Neural progenitor cell (in vitro differentiated cells): ENCODE measurements at regions not wholly inside any gene's neighbourhood (a gene's known extent, or its start where the extent isn't known, plus 50 kb on each side); places are given as distances from the start of the nearest gene placed in this dataset.

ENCODE experiments used
- DNase-seq: peaks from one replicate; pipeline ENCODE4 v3.0.0-alpha.2; 2016; ENCODE audit warnings: low spot score
- H2AFZ ChIP-seq: fragments of 200-600 bp; sonication (generic); replicated peaks from 2 replicates; pipeline ENCODE4 v1.6.1; 2016; ENCODE audit warnings: antibody characterized with exemption
- H3F3A ChIP-seq: fragments of 200-600 bp; sonication (generic); 2 replicates; pipeline ENCODE4 v1.6.1; 2016; ENCODE audit warnings: antibody characterized with exemption, low read depth
- H3K27ac ChIP-seq: fragments of 200-600 bp; sonication (generic); 2 replicates; pipeline ENCODE4 v1.5.1; 2016; ENCODE audit warnings: mild to moderate bottlenecking
- H3K27me3 ChIP-seq: fragments of 200-600 bp; sonication (generic); 2 replicates; pipeline ENCODE4 v1.6.1; 2016; ENCODE audit warnings: mild to moderate bottlenecking, moderate library complexity
- H3K36me3 ChIP-seq: fragments of 200-600 bp; sonication (generic); 2 replicates; pipeline ENCODE4 v1.5.1; 2016
- H3K4me1 ChIP-seq: fragments of 200-600 bp; sonication (generic); 2 replicates; pipeline ENCODE4 v1.6.1; 2016; ENCODE audit warnings: mixed run types
- H3K4me2 ChIP-seq: fragments of 200-600 bp; sonication (generic); 2 replicates; pipeline ENCODE4 v1.6.1; 2016
- H3K4me3 ChIP-seq: fragments of 200-600 bp; sonication (generic); 2 replicates; pipeline ENCODE4 v1.5.1; 2016
- H3K79me2 ChIP-seq: fragments of 200-600 bp; sonication (generic); 2 replicates; pipeline ENCODE4 v1.6.1; 2016; ENCODE audit warnings: low read depth
- H3K9ac ChIP-seq: fragments of 200-600 bp; sonication (generic); 2 replicates; pipeline ENCODE4 v1.6.1; 2016
- H3K9me3 ChIP-seq: fragments of 200-600 bp; sonication (generic); 2 replicates; pipeline ENCODE4 v1.5.1; 2016; ENCODE audit warnings: low read depth
- H4K20me1 ChIP-seq: fragments of 200-600 bp; sonication (generic); 2 replicates; pipeline ENCODE4 v1.6.1; 2016; ENCODE audit warnings: low read depth
- H3K27ac Mint-ChIP-seq: 3 replicates; pipeline ENCODE4 v1.8.0; 2021; ENCODE audit warnings: mixed read lengths
- H3K27me3 Mint-ChIP-seq: 2 replicates; pipeline ENCODE4 v1.8.0; 2022; ENCODE audit warnings: low read depth, mild to moderate bottlenecking, inconsistent platforms, moderate library complexity, mixed read lengths; ENCODE audit not compliant: insufficient read depth
- H3K36me3 Mint-ChIP-seq: 3 replicates; pipeline ENCODE4 v1.8.0; 2021; ENCODE audit warnings: mixed read lengths
- H3K4me1 Mint-ChIP-seq: 3 replicates; pipeline ENCODE4 v1.8.0; 2021; ENCODE audit warnings: mixed read lengths
- H3K4me3 Mint-ChIP-seq: 3 replicates; pipeline ENCODE4 v1.8.0; 2021; ENCODE audit warnings: mild to moderate bottlenecking, moderate library complexity, mixed read lengths
- H3K9me3 Mint-ChIP-seq: 3 replicates; pipeline ENCODE4 v1.8.0; 2020; ENCODE audit warnings: mixed read lengths
- EZH2 ChIP-seq: fragments of 200-600 bp; sonication (generic); IDR thresholded peaks from 2 replicates; pipeline ENCODE4 v1.6.1; 2017; ENCODE audit warnings: antibody characterized with exemption, mild to moderate bottlenecking, moderate library complexity
- EZH2phosphoT487 ChIP-seq: fragments of 200-600 bp; sonication (generic); IDR thresholded peaks from 2 replicates; pipeline ENCODE4 v1.6.1; 2017; ENCODE audit warnings: antibody characterized with exemption
- TF ChIP-seq, protein P1 (sequence below): fragments of 200-600 bp; sonication (generic); IDR thresholded peaks from 2 replicates; pipeline ENCODE4 v1.5.1; 2017; ENCODE audit warnings: antibody characterized with exemption, mild to moderate bottlenecking

DNA sequence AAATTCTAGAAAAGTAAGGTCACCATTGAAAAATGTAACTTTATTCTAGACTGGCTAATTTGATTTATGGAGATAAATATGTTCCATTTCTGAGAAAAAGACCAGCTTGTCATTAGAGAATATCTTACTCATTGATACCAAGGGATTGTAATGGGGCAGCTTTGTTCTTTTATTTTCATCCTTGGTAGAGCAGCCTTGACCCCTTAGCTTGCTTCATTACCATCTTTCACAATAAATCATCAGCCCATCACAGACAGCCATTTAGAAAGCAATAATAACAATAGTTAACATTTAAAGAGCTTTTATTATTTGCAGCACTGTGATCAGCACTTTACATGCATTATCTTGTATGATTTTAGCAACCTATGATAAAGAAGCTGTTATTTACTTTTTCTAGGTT, 253.6 kb downstream of the C3orf38 start:
- Mint-ChIP-seq H3K27ac (no peak overlapping the region), H3K9me3 (no peaks in the 10 kb centered on the region), H3K27me3 (no peaks in the 10 kb centered on the region), H3K4me1 (peaks cover 16% of the 10 kb centered on the region), H3K4me3 (no peak overlapping the region), H3K36me3 (no peaks in the 10 kb centered on the region)
- Histone ChIP-seq H3F3A (peaks cover 7% of the 10 kb centered on the region), H4K20me1 (no peaks in the 10 kb centered on the region), H3K4me1 (peaks cover 12% of the 10 kb centered on the region), H3K9ac (no peak overlapping the region), H3K36me3 (no peaks in the 10 kb centered on the region), H3K9me3 (no peaks in the 10 kb centered on the region), H3K4me3 (no peak overlapping the region), H3K79me2 (no peaks in the 10 kb centered on the region), H3K27me3 (no peaks in the 10 kb centered on the region), H3K27ac (no peak overlapping the region), H3K4me2 (no peak overlapping the region), H2AFZ (no peak overlapping the region)
- no peak for DNase-seq
- TF ChIP-seq, protein P1, sequence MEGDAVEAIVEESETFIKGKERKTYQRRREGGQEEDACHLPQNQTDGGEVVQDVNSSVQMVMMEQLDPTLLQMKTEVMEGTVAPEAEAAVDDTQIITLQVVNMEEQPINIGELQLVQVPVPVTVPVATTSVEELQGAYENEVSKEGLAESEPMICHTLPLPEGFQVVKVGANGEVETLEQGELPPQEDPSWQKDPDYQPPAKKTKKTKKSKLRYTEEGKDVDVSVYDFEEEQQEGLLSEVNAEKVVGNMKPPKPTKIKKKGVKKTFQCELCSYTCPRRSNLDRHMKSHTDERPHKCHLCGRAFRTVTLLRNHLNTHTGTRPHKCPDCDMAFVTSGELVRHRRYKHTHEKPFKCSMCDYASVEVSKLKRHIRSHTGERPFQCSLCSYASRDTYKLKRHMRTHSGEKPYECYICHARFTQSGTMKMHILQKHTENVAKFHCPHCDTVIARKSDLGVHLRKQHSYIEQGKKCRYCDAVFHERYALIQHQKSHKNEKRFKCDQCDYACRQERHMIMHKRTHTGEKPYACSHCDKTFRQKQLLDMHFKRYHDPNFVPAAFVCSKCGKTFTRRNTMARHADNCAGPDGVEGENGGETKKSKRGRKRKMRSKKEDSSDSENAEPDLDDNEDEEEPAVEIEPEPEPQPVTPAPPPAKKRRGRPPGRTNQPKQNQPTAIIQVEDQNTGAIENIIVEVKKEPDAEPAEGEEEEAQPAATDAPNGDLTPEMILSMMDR: no peak
- TF ChIP-seq EZH2phosphoT487: no peak
- no peak for TF ChIP-seq EZH2

DNA sequence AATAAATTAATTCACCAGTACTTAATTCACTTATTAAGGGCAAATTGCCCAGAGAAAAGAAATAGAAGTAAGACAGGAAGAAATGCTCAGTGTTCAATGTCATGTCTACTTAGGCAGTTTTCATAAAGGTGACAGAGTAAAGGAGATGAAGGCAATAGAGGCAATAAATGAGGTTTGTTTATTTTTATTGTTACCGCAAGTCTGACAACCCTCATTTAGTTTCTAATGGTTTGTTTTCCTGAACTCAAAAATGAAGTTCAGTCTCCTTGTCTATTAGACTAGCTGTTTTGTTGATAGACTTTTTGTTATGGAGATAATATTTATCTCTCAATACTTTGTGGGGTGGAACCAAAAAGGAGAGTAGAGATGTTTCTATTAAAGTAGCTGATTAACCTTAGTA, 258.3 kb downstream of the C3orf38 start:
- peaks cover 22% of the 10 kb centered on the region for H3K4me1 Mint-ChIP-seq

DNA sequence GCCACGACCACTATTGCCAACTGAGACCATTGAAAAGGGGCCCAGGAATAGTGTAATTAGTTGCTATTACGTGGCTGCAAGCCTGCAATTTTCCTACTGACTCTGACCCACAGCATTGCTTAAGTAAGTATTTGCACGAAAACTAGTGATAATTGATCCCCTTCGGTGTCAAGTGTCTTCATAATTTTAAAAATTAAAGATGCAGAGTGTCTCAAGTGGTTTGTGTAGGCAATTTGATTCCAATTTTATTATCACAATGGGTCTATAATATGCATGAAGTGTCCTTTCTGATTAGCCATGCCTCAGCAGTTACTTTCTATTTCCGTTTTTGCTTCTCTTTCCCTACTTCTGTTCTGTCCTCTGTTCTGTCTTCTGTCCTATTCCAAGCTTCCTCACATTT, 259.2 kb downstream of the C3orf38 start:
- Histone ChIP-seq H2AFZ (no peak overlapping the region), H3K9me3 (no peaks in the 10 kb centered on the region), H3K36me3 (no peaks in the 10 kb centered on the region), H3K27me3 (no peaks in the 10 kb centered on the region), H3K4me2 (no peak overlapping the region), H3K79me2 (no peaks in the 10 kb centered on the region), H3K4me1 (peaks cover 19% of the 10 kb centered on the region), H3K27ac (no peak overlapping the region), H3F3A (peaks cover 5% of the 10 kb centered on the region), H3K4me3 (no peak overlapping the region), H4K20me1 (no peaks in the 10 kb centered on the region), H3K9ac (no peak overlapping the region)
- Mint-ChIP-seq H3K4me1 (peaks cover 22% of the 10 kb centered on the region), H3K4me3 (no peak overlapping the region), H3K27me3 (peaks cover 2% of the 10 kb centered on the region), H3K27ac (no peak overlapping the region), H3K36me3 (no peaks in the 10 kb centered on the region), H3K9me3 (no peaks in the 10 kb centered on the region)
- TF ChIP-seq EZH2: no peak
- TF ChIP-seq, protein P1: no peak
- TF ChIP-seq EZH2phosphoT487: no peak
- no peak for DNase-seq

More for the DNA sequence above, 258.3 kb downstream of the C3orf38 start:
- no peaks in the 10 kb centered on the region for H4K20me1 ChIP-seq
- no peak overlapping the region for H3K4me3 Mint-ChIP-seq
- no peak overlapping the region for H3K9ac ChIP-seq
- no peak overlapping the region for H3K27ac Mint-ChIP-seq
- H3K36me3 ChIP-seq: no peaks in the 10 kb centered on the region
- H3K4me1 ChIP-seq: peaks cover 19% of the 10 kb centered on the region
- no peaks in the 10 kb centered on the region for H3K9me3 Mint-ChIP-seq
- H3K27ac ChIP-seq: no peak overlapping the region
- peaks cover 2% of the 10 kb centered on the region for H3K27me3 Mint-ChIP-seq
- no peak overlapping the region for H2AFZ ChIP-seq
- no peaks in the 10 kb centered on the region for H3K36me3 Mint-ChIP-seq
- H3K27me3 ChIP-seq: no peaks in the 10 kb centered on the region
- TF ChIP-seq EZH2: no peak
- TF ChIP-seq, protein P1: no peak
- TF ChIP-seq EZH2phosphoT487: no peak
- H3K9me3 ChIP-seq: no peaks in the 10 kb centered on the region
- peaks cover 5% of the 10 kb centered on the region for H3F3A ChIP-seq
- H3K4me3 ChIP-seq: no peak overlapping the region
- no peak for DNase-seq
- H3K4me2 ChIP-seq: no peak overlapping the region
- H3K79me2 ChIP-seq: no peaks in the 10 kb centered on the region
